Medulla oblongata (tissue), 1 donor: ENCODE measurements at regions not wholly inside any gene's neighbourhood (a gene's known extent, or its start where the extent isn't known, plus 50 kb on each side); places are given as distances from the start of the nearest gene placed in this dataset.
"Not testable (repeated sequence)": the region's sequence is repeated elsewhere in the genome, so short reads cannot be mapped to it uniquely, and the experiment has no call there.

Experiments used
- DNase-seq: peaks from one replicate; pipeline ENCODE4 v3.0.0-alpha.2; 2015; ENCODE audit errors: extremely low spot score

DNA sequence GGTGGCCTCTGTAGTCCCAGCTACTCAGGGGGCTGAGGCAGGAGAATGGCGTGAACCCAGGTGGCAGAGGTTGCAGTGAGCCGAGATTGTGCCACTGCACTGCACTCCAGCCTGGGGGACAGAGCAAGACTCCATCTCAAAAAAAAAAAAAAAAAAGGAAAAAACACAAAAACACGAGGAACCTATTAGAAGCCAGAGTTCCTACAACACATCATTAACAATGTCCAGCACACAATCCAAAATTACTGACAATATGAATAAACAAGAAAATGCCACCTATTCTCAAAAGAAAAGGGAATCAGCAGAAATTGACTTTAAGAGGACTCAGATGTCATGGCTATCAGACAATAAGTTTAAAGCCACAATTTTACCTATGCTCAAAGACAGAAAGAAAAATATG is 57.3 kb upstream of the HS3ST3A1 start:
- not testable (repeated sequence) for DNase-seq

DNA sequence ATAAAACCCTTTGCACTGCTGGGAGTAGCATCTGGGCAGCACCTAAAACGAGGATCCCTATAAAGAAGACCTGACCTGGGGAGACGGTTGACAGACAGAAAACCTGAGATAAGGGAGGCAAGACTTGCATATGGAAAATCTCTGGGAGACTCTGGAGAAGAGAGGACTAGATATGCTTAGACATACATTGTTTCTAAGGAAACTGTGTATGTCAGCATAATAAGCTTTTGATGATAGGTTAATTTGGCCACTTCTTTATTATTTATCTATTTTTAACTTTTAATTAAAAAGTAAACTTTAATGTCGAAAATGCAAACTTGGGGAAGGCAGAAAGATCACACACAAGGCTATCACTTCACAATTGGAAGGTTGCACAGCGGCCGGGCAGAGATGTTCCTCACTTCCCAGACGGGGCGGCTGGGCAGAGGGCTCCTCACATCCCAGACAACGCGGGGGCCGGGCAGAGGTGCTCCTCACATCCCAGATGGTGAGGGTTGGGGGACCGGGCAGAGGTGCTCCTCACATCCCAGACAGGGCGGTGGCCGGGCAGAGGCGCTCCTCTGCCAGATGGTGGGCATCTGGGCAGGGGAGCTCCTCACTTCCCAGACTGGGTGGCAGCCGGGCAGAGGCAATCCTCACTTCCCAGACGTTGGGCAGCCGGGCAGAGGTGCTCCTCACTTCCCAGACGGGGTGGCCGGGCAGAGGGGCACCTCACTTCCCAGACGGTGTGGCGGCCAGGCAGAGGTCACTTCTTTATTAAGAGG is 64.3 kb upstream of the HS3ST3A1 start:
- DNase-seq = no peak

GRCh38 chr17:13671341-13671740 is 69.6 kb upstream of the HS3ST3A1 start:
- no peak for DNase-seq

DNA sequence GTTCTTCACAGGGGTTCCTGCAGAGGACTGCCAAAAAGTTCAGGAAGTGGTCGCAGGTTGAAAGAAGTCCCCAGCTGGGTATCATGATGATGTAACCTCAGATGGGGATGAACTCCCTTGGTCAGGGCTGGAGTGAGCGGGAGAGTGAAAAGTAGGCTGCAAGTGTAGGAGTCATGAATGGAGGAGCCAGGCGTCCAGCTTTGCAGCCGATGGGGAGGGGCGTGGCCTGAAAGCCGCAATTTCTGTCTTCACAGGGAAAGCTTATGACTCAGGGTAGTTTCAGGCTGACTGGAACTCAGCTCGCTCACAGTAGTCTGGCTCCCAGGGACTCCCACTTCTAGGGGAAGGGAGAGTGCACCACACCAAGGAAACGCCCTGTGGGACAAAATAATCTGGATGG is 70.0 kb upstream of the HS3ST3A1 start:
- DNase-seq = no peak

DNA sequence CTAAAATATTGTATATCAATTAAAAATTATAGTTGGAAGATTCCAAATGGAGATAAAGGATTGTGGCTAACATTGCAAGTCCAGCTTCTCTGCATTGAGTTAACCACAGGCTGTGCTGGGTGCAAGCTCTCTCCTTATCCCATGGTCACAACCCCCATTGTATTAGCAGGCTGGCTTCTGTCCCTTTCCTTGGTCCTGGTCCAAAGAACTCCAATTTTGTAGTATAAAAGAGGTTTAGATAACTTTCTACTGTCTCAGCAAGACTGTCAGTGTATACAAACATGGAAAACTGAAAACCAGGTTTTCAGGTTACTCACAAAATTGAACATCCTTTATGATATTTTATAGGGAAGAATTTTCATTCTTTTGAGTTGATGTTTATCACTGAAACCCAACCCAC is 76.6 kb upstream of the HS3ST3A1 start:
- DNase-seq = peak; percentile 9

DNA sequence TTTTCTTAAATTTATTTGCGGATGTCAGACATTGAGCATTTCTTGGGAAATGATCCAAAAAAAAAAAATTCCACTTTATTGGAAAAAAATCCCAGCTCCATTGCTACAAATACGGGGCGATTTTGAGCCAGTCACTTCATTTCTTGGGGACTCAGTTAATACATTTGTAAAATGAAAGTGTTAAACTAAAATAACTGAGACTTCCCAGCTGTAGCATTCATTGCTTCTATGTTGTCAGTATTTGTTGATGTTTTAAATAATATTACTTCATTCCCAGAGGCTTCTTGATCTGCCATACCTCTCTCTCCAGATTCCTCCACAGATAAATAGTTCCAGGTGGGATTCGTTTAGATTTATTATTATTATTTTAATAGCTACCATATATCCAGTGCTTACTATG is 77.1 kb upstream of the HS3ST3A1 start:
- no peak for DNase-seq

- no peak for DNase-seq
Observed at GRCh38 chr17:13688716-13689115, 87.0 kb upstream of the HS3ST3A1 start.

DNA sequence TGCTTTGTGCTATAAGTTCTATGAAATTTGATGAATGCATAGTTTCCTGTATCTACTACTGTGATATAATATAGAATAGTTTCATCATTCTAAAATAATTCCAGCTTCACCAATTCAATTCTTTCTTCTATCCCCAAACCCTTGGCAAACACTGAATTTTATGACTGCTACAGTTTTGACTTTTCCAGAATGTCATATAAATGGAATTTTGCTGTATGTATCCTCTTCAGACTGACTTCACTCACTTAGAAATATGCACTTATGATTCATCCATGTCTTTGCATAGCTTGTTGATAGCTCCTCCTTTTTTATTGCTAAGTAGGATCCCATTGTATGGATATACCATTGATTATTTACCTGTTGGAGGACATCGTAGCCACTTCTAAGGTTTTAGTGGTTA is 89.1 kb upstream of the HS3ST3A1 start:
- DNase-seq = no peak

DNA sequence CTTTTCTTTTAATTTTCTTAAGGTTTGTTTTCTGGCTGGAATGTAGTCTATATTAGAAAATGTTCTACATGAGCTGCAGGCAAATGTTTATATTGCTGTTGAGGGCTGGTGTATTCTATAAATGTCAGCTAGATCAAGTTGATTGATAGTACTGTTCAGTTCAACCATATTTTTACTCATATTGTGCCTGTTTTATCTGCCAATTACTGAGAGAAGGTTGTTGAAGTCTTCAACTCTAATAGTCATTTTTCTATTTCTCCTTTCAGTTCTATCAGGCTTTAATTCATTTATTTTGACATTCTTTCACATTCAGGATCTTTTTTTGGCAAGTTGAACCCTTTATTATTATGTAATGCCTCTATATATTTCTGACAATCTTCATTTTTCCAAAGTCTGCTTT is 93.2 kb upstream of the HS3ST3A1 start:
- no peak for DNase-seq

GRCh38 chr17:13698832-13699231 is 97.1 kb upstream of the HS3ST3A1 start:
- no peak for DNase-seq

GRCh38 chr17:13699261-13699660 is 97.5 kb upstream of the HS3ST3A1 start:
- DNase-seq = no peak

- no peak for DNase-seq
Observed at GRCh38 chr17:13702266-13702665, 100.5 kb upstream of the HS3ST3A1 start.

DNA sequence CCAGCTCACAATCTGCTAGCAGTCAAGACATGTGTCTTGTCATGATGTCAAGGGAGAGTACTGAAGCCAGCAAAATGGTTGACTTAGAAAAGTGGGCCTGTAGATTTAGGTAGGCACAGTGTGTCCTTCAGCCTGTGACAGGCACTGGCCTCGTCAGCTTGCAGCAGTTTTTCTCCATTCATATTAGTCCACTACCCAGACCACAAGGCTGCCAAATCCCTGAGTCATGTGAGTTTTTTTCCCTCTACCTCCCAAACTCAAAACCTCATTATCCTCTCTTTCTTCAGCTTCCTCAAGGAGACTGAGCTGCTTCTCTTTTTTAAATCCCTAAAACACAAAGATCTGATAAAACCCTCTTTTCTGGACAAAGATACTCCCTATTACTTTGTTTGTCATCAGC is 102.6 kb upstream of the HS3ST3A1 start:
- DNase-seq = no peak

DNA sequence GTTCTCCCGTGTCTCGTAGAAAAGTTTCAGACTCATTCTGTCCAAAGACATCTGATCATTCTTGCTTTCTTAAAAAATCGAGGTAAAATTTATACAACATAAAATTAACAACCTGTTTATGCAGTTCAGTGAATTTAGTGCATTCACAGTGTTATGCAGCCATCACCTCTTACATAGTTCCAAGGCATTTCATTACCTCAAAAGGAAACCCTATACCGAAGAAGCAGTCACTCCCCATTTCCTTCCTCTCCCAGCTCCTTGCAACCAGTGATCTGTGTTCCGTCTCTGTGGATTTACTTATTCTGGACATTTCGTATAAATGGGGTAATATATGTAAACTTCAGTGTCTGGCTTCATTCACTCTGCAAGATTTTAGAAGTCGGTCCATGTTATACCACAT is 103.5 kb upstream of the HS3ST3A1 start:
- DNase-seq = no peak

GRCh38 chr17:13721705-13722104 is 120.0 kb upstream of the HS3ST3A1 start:
- no peak for DNase-seq

GRCh38 chr17:13725288-13725990 is 123.7 kb upstream of the HS3ST3A1 start:
- DNase-seq = no peak

- no peak for DNase-seq
Observed at GRCh38 chr17:13727441-13728171, 125.9 kb upstream of the HS3ST3A1 start.

DNA sequence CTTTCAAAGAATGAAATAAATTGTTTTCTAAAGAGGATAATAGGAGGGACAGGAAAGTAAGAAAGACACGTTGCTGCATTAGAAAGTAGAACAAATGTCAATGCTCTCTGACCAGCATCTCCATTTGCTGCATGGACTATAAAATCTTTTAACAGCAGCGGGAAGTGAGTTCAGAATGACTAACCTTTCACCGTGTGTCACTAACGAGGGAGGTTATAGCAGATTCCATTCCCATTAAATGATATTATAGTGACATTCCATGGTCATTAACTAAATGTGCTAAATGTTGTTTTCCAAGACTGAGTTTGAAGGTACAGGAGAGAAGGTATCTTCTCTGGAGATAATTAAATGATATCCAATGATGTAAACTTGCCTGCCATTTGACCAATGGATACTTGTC is 127.1 kb upstream of the HS3ST3A1 start:
- no peak for DNase-seq

DNA sequence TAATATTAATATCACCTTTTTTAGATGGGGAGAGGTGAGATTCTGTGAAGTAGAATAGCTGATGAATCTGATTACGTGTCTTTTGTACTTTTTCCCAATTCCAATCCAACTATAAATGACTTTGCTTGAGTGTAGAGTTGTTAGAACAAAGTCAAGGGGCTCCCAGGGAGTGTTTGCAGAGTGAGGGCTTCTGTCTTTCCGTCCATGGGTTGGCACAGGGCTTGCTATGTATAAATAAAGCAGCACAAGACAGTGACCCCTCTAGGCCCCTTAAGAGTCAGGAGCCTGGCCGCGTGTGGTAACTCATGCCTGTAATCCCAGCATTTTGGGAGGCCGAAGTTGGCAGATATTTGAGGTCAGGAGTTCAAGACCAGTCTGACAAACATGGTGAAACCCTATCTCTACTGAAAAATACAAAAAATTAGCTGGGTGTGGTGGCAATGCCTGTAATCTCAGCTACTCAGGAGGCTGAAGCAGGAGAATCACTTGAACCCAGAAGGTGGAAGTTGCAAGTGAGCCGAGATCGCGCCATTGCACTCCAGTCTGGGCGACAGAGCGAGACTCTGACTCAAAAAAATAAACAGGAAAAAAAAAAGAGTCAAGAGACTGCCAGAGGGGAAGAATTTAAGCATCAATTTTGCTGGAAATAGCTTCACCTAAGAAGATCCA is 127.9 kb upstream of the HS3ST3A1 start:
- no peak for DNase-seq

GRCh38 chr17:13734880-13735279 is 133.2 kb upstream of the HS3ST3A1 start:
- no peak for DNase-seq

- DNase-seq = no peak
Observed at GRCh38 chr17:13735444-13735843, 133.7 kb upstream of the HS3ST3A1 start.

DNA sequence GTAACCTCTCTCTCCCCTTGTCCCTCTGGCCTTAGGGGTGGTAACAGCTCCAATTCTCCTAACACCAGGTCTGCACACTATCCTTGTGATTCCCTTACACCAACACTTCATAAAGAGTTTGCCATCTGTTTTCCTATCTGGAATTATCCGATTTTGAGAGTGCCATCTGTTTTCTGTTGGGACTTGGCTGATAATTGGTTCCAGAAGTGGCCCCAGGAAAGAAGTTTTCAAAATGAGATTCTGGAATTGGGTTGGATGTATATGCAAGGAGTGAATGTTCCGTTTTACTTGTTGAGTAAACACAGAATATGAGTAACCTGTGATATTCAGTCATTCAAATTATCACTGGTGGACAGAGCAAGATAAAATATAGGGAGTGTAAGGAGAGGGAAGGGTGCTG is 134.1 kb upstream of the HS3ST3A1 start:
- DNase-seq = no peak
